ENCODE measurements at regions not wholly inside any gene's neighbourhood (a gene's known extent, or its start where the extent isn't known, plus 50 kb on each side); places are given as distances from the start of the nearest gene placed in this dataset.

DNA sequence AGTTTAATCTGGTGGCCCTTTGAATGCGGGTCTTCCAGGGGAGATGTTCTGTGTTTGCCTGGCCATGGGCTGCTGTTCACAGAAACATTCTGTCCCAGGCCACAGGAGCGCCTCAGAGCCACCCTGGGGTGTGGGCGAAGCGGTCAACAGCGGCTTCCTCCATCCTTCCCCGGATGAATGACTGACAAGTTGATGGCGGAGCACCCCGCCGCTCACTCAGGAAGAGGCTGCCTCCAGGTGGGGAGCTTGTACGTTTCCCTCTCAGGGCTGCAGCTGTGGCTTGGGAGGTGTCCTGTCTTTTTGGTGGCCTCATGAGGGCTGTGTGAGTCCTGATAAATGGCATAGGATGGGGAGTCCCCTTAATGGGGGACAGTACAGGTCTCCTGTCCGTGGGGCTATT lies 178.4 kb downstream of the NRN1 start:
- H3K23ac ChIP-seq (ENCODE audit: insufficient read length, low read depth, low read length) = no peak overlapping the region
- H3K4me2 ChIP-seq (ENCODE audit: insufficient read depth, insufficient read length, low read length) = no peak overlapping the region
- H3K36me3 Mint-ChIP-seq (ENCODE audit: insufficient read depth in 1 of 3, low read depth in 3 of 3) = no peaks in the 10 kb centered on the region; a peak in 2 of 7 replicates
- H3K4ac ChIP-seq (ENCODE audit: low read depth, low read length) = no peak overlapping the region
- no peak overlapping the region for H3K18ac ChIP-seq (ENCODE audit: insufficient read length, low read depth, low read length)
- peak overlapping the region in 1 of 3 experiments; percentile 51; a peak in 1 of 7 replicates for H3K27ac Mint-ChIP-seq
- no peak overlapping the region for H2BK20ac ChIP-seq (ENCODE audit: low read depth, low read length, poor library complexity, severe bottlenecking)
- no peaks in the 10 kb centered on the region for H4K20me1 ChIP-seq (ENCODE audit: control insufficient read depth, insufficient read depth, insufficient read length)
- DNase-seq = no peak
- no peak overlapping the region for H2BK5ac ChIP-seq (ENCODE audit: insufficient read length, low read length)
- no peak overlapping the region for H2AFZ ChIP-seq (ENCODE audit: low read length)
- H3K79me1 ChIP-seq (ENCODE audit: insufficient read depth, low read depth, low read length, poor library complexity, severe bottlenecking) = no peaks in the 10 kb centered on the region
- H2AK5ac ChIP-seq (ENCODE audit: insufficient read length, low read length) = no peak overlapping the region
- no peak overlapping the region for H3K56ac ChIP-seq (ENCODE audit: insufficient read length, low read depth, low read length)
- H4K91ac ChIP-seq (ENCODE audit: insufficient read length, low read depth, low read length) = no peak overlapping the region
- no peak overlapping the region for H2BK120ac ChIP-seq (ENCODE audit: low read depth, low read length, poor library complexity, severe bottlenecking)
- H3K79me2 ChIP-seq (ENCODE audit: insufficient read depth, low read length) = no peaks in the 10 kb centered on the region
- peaks cover 4 to 21% of the 10 kb centered on the region in 2 experiments for H3K4me1 Mint-ChIP-seq
- no peak overlapping the region for H2BK15ac ChIP-seq (ENCODE audit: low read depth, low read length)
- H3K4me3 Mint-ChIP-seq = no peak overlapping the region
- WGBS (ENCODE audit: extremely low coverage, insufficient read length, low lambda C conversion rate) = no CpG with 5 or more reads among the region's 11 CpGs
- H4K5ac ChIP-seq (ENCODE audit: insufficient read length, low read depth, low read length) = no peak overlapping the region
- H3K9me3 ChIP-seq (ENCODE audit: control insufficient read depth, low read depth, low read length) = no peaks in the 10 kb centered on the region
- H3T11ph ChIP-seq (ENCODE audit: low read length) = no peak overlapping the region
- no peaks in the 10 kb centered on the region; a peak in 1 of 5 replicates for H3K9me3 Mint-ChIP-seq
- no peaks in the 10 kb centered on the region for H3K27me3 ChIP-seq (ENCODE audit: insufficient read depth, low read length)
- H3K4me1 ChIP-seq (ENCODE audit: insufficient read depth, low read length) = no peaks in the 10 kb centered on the region
- TF ChIP-seq, protein P1, sequence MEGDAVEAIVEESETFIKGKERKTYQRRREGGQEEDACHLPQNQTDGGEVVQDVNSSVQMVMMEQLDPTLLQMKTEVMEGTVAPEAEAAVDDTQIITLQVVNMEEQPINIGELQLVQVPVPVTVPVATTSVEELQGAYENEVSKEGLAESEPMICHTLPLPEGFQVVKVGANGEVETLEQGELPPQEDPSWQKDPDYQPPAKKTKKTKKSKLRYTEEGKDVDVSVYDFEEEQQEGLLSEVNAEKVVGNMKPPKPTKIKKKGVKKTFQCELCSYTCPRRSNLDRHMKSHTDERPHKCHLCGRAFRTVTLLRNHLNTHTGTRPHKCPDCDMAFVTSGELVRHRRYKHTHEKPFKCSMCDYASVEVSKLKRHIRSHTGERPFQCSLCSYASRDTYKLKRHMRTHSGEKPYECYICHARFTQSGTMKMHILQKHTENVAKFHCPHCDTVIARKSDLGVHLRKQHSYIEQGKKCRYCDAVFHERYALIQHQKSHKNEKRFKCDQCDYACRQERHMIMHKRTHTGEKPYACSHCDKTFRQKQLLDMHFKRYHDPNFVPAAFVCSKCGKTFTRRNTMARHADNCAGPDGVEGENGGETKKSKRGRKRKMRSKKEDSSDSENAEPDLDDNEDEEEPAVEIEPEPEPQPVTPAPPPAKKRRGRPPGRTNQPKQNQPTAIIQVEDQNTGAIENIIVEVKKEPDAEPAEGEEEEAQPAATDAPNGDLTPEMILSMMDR (conservative IDR thresholded peaks at IDR 0.05) = no peak
- no peak overlapping the region for H3K27ac ChIP-seq (ENCODE audit: insufficient read length, low read depth, low read length)
- H2BK12ac ChIP-seq (ENCODE audit: insufficient read length, low read depth, low read length) = no peak overlapping the region
- peaks cover 6% of the 10 kb centered on the region for H3K27me3 Mint-ChIP-seq (ENCODE audit: low read depth)
- no peak overlapping the region for H4K8ac ChIP-seq (replicated peaks; ENCODE audit: insufficient read length, low read depth, low read length)
- no peaks in the 10 kb centered on the region for H3K23me2 ChIP-seq (ENCODE audit: insufficient read length, low read depth, low read length, poor library complexity, severe bottlenecking)
- H3K14ac ChIP-seq (ENCODE audit: insufficient read depth, low read length) = no peak overlapping the region
- H3K9ac ChIP-seq (ENCODE audit: extremely low read depth, insufficient read length, low read length) = no peak overlapping the region
